ENCODE measurements at regions not wholly inside any gene's neighbourhood (a gene's known extent, or its start where the extent isn't known, plus 50 kb on each side); places are given as distances from the start of the nearest gene placed in this dataset.

- no peak for DNase-seq (ENCODE audit: low read depth in 2 of 3, low spot score in 1 of 3)
These were observed 817.9 kb upstream of the SOX9 start for GRCh38 chr17:71302721-71303549.

DNA sequence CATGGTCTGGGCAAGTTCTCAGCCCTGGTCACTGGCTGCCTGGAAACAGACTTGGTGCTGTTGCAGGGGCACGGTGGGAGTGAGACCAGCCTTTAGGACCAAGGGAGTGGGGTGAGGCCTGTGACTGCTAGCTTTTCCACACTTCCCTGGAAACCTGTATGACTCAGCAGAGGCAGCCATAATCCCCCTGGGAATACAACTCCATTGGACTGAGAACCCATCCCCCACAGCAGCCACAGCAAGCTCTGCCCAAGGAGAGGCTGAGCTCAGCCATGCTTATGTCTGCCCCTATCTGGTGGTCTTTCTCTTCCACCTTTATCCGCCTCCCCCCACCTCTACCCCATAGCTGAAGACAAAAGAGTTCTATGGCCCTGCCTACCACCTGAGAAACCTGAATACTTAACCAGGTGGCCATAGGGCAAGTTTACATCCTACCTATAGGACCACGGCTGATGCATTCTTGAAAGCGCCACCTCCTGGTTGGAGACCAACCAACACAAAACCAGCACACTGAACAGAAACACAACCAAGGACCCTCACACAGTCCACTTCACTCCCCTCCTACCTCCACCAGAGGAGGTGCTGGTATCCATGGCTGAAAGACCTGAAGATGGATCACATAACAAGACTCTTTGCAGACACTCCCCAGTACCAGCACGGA lies 816.2 kb upstream of the SOX9 start:
- DNase-seq (ENCODE audit: low read depth in 2 of 3, low spot score in 1 of 3), result no peak

DNA sequence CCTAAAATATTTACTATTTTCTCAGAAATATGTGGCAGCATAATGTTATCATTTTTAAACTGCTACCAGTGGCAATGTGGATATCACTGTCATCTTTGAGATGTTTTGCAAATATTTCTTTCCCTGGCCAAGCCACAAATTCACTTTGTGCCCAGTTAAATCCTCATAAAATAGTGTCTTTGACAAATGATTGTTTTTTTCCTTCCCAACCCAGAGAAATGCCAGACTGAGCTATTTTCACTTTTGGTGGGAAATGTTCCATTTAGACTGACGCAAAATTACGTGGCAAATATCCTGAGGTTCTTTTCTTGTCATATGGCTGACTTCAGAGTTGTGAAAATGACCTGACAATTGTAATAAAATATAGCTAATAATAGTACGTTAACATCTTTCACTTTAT lies 807.0 kb upstream of the SOX9 start:
- no peak for DNase-seq (ENCODE audit: low read depth in 2 of 3, low spot score in 1 of 3)

GRCh38 chr17:71315568-71315967 lies 805.3 kb upstream of the SOX9 start:
- DNase-seq (ENCODE audit: low read depth in 2 of 3, low spot score in 1 of 3), result no peak

DNA sequence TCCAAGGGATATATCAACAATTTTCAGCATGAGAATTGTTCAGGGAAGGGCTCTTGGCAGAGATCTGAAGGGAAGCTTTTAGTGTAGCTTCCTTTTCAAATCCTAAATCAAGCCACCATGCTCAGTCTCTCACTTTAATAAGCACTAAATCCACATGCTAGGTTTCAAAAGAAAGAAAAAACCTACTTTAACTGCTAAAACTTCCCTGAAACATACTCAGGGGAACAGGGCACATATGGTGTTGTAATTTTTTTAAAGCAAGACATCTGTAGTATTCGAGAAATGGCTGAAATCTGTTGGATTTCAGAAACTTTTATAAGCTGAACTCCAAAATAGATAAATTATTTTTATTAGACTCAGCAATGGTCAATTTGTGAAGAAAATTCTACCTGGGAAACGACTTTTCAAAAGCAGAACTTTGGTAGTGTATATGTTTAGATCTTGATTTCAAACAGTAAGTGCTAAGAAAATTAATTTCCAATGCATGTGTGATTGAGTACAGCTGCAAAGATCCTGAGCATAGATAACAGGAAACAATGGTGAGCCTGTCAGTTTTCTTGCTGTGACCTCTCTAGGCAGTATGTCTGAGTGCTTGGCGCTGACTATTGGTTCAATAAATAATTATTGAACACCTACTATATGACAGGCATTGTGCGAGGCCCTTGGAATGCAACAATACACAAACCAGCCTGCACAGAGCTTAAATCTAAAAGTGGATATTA lies 804.5 kb upstream of the SOX9 start:
- DNase-seq (ENCODE audit: low read depth in 2 of 3, low spot score in 1 of 3), result no peak

GRCh38 chr17:71320009-71320796 lies 800.6 kb upstream of the SOX9 start:
- no peak for DNase-seq (ENCODE audit: low read depth in 2 of 3, low spot score in 1 of 3)

- DNase-seq (ENCODE audit: low read depth in 2 of 3, low spot score in 1 of 3), result no peak
These were observed 795.7 kb upstream of the SOX9 start for GRCh38 chr17:71325117-71325516.

- no peak for DNase-seq (ENCODE audit: low read depth in 2 of 3, low spot score in 1 of 3)
These were observed 794.9 kb upstream of the SOX9 start for GRCh38 chr17:71325886-71326285.

DNA sequence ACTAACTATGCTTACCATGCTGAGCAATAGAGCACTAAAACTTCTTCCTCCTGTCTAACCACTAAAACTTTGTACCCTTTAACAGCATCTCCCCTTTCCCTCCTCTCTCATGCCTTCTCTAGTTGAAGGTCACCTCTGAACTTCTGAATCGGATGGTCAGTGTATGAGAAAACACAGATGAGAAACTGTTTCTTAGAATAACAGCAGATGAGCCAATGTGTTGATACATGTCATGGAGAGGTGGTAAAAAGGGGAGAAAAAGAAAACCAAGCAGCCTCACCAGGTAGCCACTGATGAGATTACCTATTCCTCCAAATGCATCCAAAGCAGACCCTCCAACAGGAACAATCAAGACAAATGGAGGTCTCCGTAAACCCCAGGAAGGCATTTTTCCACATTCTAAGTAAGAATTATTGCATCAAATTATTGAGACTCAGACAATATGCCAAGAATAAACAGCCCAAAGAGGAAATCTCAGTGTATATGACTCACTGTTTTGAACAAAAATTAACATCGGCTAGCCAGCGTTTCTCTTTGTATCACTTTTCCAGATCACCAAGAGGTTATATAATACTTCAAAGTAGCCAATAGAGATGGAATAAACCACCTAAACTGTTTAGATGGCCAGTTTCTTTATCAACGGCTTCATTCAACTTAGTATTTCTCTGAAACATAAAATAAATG lies 793.3 kb upstream of the SOX9 start:
- no peak for DNase-seq (ENCODE audit: low read depth in 2 of 3, low spot score in 1 of 3)

- DNase-seq (ENCODE audit: low read depth in 2 of 3, low spot score in 1 of 3), result no peak
These were observed 791.3 kb upstream of the SOX9 start for GRCh38 chr17:71329310-71330098.

DNA sequence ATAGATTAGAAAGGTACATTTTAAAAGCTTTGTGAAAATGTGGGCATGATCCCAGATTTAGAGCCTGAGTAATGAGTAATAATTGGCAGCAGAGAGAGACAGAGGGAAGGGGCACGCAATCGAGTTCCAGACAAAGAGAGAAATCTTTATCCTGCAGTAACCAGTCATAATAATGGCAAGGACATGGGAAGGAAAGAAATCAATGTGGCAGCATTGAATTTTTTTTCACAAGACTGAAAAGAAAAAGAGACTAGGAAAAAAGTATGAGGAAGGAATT lies 790.8 kb upstream of the SOX9 start:
- DNase-seq (ENCODE audit: low read depth in 2 of 3, low spot score in 1 of 3), result no peak

- no peak for DNase-seq (ENCODE audit: low read depth in 2 of 3, low spot score in 1 of 3)
These were observed 789.0 kb upstream of the SOX9 start for GRCh38 chr17:71331754-71332325.

DNA sequence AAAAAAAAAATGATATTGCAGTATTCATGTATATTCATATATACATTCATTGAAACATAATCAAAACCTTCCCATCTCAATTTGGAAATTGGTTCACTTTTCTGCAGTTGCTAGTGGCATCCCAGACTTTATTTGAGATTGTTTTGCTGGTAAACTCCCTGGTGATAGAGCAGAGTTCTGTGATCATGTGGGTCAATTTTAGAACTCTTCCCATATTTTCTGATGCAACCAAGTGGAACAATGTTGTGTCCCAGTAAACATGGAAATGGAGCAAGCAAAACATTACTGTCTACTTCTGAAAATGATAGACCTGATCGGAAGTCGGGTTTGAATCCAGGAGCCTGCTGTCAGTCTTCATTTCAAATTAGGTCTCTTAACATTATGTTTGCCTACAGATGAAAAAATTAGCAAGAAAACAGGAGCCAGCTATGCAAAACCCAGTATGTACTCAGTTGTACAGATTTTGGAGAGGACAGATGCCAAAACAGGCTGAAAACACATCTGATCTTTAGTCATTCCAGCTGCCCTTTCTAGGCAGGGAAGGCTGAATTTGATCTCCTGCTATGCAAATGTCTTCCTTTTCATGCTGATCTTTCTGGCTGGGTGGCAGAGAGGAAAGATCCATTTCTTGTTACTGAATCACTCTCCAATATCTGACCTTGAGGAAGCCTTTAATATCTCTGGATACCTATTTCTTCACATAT lies 786.6 kb upstream of the SOX9 start:
- DNase-seq (ENCODE audit: low read depth in 2 of 3, low spot score in 1 of 3), result no peak

GRCh38 chr17:71335212-71335611 lies 785.6 kb upstream of the SOX9 start:
- no peak for DNase-seq (ENCODE audit: low read depth in 2 of 3, low spot score in 1 of 3)

- no peak for DNase-seq (ENCODE audit: low read depth in 2 of 3, low spot score in 1 of 3)
These were observed 782.9 kb upstream of the SOX9 start for GRCh38 chr17:71337938-71338337.

- no peak for DNase-seq (ENCODE audit: low read depth in 2 of 3, low spot score in 1 of 3)
These were observed 782.4 kb upstream of the SOX9 start for GRCh38 chr17:71338396-71338795.

GRCh38 chr17:71339206-71339605 lies 781.6 kb upstream of the SOX9 start:
- no peak for DNase-seq (ENCODE audit: low read depth in 2 of 3, low spot score in 1 of 3)

- DNase-seq (ENCODE audit: low read depth in 2 of 3, low spot score in 1 of 3), result no peak
These were observed 778.1 kb upstream of the SOX9 start for GRCh38 chr17:71342737-71343136.

DNA sequence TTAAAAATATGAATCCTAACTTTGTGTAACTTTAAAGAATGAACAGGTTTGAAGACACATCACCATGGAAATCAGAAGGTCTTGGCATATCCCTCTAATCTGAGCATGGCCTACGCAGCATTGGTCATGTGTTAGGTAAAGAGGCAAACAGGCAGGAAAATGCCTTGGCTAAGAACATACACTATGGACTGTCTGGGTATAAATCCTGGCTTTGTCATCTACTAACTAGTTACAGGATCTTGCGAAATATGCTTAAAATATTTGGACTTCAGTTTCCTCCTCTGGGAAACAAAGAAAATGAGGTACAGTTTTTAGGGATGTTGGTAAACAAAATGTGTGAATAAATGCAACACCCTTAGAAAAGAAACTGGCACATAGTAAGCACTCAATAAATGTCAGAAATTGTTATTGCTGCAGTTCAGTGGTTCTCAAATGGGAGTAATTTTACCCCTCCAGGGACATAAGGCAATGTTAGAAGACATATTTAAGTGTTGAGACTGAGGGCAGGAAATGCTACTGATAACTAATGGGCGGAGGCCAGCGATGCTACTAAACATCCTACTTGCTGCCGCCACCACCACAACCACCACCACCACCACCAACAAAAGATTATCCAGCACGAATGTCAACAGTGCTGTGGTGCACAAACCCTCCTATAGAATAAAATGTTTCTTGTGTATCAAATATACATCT lies 770.8 kb upstream of the SOX9 start:
- no peak for DNase-seq (ENCODE audit: low read depth in 2 of 3, low spot score in 1 of 3)
